Prostate gland (tissue), 1 donor: ENCODE measurements at regions not wholly inside any gene's neighbourhood (a gene's known extent, or its start where the extent isn't known, plus 50 kb on each side); places are given as distances from the start of the nearest gene placed in this dataset.

ENCODE experiments used
- POLR2A ChIP-seq: fragments of 450-650 bp; IDR thresholded peaks from one replicate; pipeline ENCODE4 v1.6.1; 2016; ENCODE audit warnings: antibody characterized with exemption, mild to moderate bottlenecking
- POLR2AphosphoS5 ChIP-seq: sonication (generic); formaldehyde crosslinking; IDR thresholded peaks from one replicate; pipeline ENCODE4 v1.6.1; 2017; ENCODE audit warnings: antibody characterized with exemption

GRCh38 chr14:87041290-87042020 lies 951.5 kb downstream of the GALC start:
- TF ChIP-seq POLR2A (no peak), POLR2AphosphoS5 (no peak)
